Right lobe of liver (tissue), 4 donors: ENCODE measurements at regions not wholly inside any gene's neighbourhood (a gene's known extent, or its start where the extent isn't known, plus 50 kb on each side); places are given as distances from the start of the nearest gene placed in this dataset.

ENCODE experiments used
- CTCF ChIP-seq, 4 donors: fragments of 200-600 bp in 3 of 4; fragments of 450-650 bp in 1 of 4; IDR thresholded peaks; one replicate each; pipeline versions ENCODE4 v1.5.1 to v1.8.0; 2016 to 2022; ENCODE audit warnings: antibody characterized with exemption in 4 of 4, mild to moderate bottlenecking in 2 of 4
- POLR2A ChIP-seq: fragments of 450-650 bp; IDR thresholded peaks from one replicate; pipeline ENCODE4 v1.6.1; 2017; ENCODE audit warnings: antibody characterized with exemption, mild to moderate bottlenecking
- donor health status: DM: no; HTN: no; CAD: no.
- donor health status: DM: no; HTN: no; CAD: no.
- donor health status: DM: no; HTN: yes; CAD: no.

DNA sequence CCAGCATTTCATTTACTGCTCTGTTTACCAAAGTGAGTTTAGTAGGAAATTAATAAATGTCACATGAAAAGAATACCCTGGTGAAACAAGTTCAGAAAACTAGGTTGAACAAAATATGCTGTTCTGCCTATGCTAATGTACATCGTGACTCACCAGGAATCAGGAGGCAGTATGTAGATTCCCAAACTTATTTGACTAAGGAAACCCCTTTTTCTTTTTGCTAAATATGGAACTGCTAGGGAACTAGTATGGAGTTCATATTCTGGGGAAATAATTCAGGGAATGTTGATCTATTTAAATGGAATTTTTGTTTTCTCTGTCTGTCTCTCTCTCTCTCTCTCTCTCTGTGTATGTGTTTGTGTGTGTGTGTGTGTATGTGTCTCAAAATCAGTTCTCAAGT lies 49.9 kb upstream of the EXOC4 start:
- TF ChIP-seq CTCF (IDR thresholded peaks at IDR 0.05): no peak
- no peak for TF ChIP-seq POLR2A
